Activated CD8-positive, alpha-beta memory T cell treated with anti-CD3 and anti-CD28 coated beads for 36 hours (primary cell): ENCODE measurements at regions not wholly inside any gene's neighbourhood (a gene's known extent, or its start where the extent isn't known, plus 50 kb on each side); places are given as distances from the start of the nearest gene placed in this dataset.
"Not testable (repeated sequence)": the region's sequence is repeated elsewhere in the genome, so short reads cannot be mapped to it uniquely, and the experiment has no call there.

Source experiments
- CTCF ChIA-PET: fragments of 350-600 bp; sonication (Branson Sonifier 250); formaldehyde crosslinking; loops from one replicate; lab custom pipeline; 2021; ENCODE audit warnings: antibody characterized with exemption; lab: Charles Lee
- POLR2A ChIA-PET: fragments of 350-600 bp; sonication (Branson Sonifier 250); formaldehyde crosslinking; loops from one replicate; lab custom pipeline; 2021; ENCODE audit warnings: antibody characterized with exemption; lab: Charles Lee

DNA sequence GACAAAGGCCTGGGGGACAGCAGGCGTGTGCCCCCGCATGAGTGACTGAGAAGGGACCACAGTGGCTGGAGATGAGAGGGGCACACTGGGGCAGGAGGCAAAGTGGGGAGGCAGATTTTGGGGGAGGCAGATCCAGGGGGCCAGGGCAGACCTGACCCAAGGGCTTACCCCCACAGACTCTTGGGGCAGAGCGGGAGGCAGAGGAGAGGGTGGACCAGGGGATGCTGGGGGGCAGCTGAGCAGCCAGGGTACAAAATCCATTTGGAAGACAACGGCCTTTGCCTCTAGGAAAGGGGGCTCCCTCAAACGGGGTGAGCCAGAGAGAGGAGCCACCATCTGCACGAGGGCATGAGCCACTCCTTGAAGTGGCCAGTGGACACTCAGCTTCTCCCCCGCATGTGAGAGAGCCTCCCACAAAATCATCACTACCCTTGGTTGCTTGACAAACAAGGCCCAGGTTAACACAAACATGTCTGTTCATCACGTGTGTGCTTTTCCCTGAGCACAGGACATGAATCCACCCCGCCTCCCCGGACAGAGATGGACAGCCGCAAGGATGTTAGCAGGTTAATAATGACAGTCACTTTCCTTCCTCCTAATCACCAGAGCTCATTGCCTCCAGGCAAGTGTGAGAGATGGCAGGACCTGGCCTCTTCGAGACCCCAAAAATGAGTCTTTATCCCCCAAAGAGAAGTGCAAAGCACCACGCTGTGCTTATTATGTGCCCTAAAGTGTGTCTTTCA lies 72.0 kb upstream of the RAB6C start:
- POLR2A ChIA-PET, result no interaction called here
- CTCF ChIA-PET, result no interaction called here

GRCh38 chr2:129908721-129909373 lies 70.6 kb upstream of the RAB6C start:
- CTCF ChIA-PET, result no interaction called here

DNA sequence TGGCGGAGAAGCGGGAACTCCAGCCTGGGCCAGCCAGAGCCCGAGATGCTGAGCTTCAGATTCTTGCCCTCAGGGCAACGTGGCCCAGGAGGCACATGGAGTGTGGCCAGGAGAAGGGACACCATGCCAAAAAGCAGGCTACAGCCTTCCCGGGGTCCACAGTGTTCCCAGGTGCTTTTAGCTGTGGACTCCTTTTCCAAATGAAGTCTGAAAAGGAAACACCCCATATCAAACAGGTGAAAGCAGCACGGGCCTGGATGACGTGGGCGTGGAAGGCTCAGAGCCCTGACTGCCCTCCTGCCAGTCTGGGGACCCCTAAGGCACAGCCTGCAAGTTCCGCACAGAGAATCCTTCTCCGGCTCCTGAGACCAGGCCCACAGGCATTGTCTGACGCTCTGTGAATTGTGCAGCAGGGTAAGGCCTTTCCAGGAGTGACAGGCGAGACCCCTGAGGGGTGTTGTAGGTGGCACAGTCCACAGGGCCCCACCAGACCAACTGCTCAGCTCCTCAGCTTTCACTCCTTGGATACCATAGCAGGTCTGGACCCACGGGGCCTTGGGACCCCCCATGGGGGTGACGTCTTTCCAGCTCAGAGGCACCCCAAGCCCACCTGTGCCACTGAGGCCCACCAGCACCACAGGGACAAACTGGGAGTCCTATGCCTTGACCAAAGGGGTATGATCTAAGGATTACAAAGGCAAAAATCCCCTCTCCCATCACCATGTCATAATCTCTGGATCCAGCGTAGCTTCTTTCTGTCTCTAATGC lies 69.6 kb upstream of the RAB6C start:
- POLR2A ChIA-PET, result no interaction called here
- CTCF ChIA-PET, result no interaction called here

More at GRCh38 chr2:129908721-129909373, 70.6 kb upstream of the RAB6C start:
- POLR2A ChIA-PET, result no interaction called here

DNA sequence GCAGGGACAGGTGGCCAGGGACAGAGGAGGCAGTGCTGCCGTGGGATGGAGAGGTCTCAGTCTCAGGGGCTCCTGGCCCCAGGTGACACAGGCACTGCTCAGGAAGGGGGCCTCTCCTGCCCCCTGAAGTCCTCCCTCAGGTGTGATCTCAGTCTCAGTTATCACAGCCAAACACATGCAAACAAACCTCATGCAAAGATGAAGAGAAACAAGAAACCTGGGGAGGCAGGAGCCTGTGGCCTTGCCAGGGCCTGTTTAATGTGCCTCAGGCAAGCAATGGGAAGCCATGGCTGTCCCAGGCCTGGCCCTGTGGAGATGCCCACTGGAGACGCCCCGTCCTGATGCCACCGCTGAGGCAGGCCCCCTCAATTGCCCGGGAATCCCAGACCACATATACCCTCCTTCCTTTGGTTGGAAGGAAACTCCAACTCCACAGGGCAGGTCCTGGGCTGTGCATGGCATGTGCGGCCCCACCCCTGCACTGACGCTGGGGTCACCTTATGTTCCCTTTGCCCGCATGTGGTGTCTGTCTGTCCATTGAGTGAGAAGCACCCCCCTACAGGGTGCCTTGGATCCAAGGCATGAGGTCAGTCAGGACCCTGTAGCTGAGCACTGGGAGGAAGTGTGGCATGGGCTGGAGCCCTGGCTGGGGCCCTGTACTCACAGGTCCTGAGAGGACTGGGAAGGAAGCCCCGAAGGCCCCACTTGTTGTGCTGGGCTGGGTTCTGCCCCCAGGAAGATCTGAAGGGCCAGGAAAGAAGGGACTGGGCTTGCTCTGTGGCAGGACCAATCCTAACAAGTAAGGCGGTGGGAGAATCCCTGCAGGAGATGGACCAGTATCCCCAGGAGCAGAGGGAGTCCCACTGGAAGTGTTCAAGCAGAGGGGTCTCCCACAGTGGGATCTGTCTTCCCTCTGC lies 68.8 kb upstream of the RAB6C start:
- ChIA-PET POLR2A (no interaction called here), CTCF (no interaction called here)

GRCh38 chr2:129911363-129912065 lies 68.0 kb upstream of the RAB6C start:
- POLR2A ChIA-PET, result no interaction called here

GRCh38 chr2:129912066-129912820 lies 67.2 kb upstream of the RAB6C start:
- ChIA-PET CTCF (no interaction called here), POLR2A (no interaction called here)

More at GRCh38 chr2:129911363-129912065, 68.0 kb upstream of the RAB6C start:
- CTCF ChIA-PET, result no interaction called here

- CTCF ChIA-PET, result no interaction called here
Observed at GRCh38 chr2:129912871-129913694, 66.4 kb upstream of the RAB6C start.

GRCh38 chr2:129913695-129914495 lies 65.6 kb upstream of the RAB6C start:
- ChIA-PET CTCF (no interaction called here), POLR2A (no interaction called here)

More at GRCh38 chr2:129912871-129913694, 66.4 kb upstream of the RAB6C start:
- POLR2A ChIA-PET, result no interaction called here

- ChIA-PET CTCF (no interaction called here), POLR2A (no interaction called here)
Observed at GRCh38 chr2:129914538-129915302, 64.7 kb upstream of the RAB6C start.

GRCh38 chr2:129915303-129915840 lies 64.1 kb upstream of the RAB6C start:
- POLR2A ChIA-PET, result no interaction called here
- CTCF ChIA-PET, result no interaction called here

DNA sequence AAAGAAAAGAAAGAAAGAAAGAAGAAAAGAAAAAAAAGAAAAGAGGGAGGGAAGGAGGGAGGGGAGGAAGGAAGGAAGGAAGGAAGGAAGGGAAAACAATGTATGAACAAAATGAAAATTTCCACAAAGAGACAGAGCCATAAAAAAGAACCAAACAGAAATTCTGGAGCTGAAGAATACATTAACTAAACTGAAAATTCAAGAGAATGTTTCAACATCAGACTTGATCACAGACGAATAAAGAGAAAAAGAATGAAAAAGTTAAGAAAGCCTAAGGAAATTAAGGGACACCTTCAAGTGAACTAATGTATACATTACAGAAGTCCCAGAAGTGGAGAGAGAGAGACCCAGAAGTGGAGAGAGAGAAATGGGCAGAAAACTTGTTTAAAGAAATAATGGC lies 60.9 kb upstream of the RAB6C start:
- ChIA-PET CTCF (no interaction called here), POLR2A (no interaction called here)

- ChIA-PET POLR2A (no interaction called here), CTCF (interaction anchor here (1.3 kb wide), 1 partner anchor 14 kb away, joined by 3 read pairs; no protein-coding TSS in a partner anchor)
Observed at GRCh38 chr2:129922571-129923264, 56.7 kb upstream of the RAB6C start.

DNA sequence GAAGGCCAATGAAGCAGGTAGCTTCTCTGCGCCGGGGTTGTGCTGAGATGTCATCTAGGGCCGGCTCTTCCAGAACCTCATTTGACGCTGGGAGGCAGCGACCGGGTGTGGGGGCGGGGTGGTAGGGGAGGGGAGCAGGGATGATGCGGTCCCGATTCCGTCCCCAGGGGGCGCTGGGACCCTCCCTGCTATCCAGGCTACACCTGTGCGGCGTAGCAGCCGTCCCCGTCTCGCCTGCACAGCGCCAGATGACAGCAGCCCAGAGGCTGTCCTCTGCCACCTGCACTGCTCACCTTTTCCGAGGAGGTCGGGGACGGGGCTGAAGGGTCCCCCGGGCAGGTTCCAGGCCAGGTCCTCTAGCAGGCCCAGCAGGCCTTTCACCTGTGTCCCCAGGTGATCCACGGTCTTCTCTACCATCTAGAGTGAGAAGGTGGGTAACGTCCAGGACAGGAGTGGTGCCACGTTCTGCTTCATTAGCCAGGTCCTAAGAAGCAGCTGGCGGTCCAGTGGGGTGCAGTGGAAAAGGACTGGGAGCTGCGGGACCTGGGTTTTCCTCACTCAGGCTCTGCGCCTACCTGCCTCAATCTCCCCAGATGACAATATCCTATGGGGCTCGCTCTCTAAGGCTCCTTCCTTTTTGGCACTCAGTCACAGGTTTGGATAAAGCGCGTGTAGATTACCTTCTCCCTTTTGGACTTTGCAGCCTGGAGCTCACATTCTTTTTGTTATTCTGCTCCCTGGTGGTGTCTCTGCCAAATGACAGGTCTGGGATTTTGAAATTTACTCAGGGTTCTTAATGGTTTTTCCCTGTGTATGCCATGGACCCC lies 56.0 kb upstream of the RAB6C start:
- CTCF ChIA-PET, result interaction anchor here (0.7 to 1.3 kb wide), 2 partner anchors 13 to 37 kb away, joined by 3 read pairs; no protein-coding TSS in a partner anchor
- POLR2A ChIA-PET, result no interaction called here

DNA sequence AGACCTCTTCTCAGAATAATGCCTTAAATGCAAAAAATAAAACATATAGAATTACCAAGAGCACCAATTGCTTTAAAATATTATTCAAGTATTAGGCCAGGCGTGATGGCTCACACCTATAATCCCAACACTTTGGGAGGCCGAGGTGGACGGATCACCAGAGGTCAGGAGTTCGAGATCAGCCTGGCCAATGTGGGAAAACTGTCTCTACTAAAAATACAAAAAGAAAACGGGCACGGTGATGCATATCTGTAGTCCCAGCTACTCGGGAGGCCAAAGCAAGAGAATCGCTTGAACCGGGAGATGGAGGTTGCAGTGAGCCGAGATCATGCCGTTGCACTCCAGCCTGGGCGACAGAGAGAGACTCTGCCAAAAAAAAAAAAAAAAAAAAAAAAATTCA lies 55.4 kb upstream of the RAB6C start:
- CTCF ChIA-PET, result interaction anchor here (0.7 to 1.3 kb wide), 2 partner anchors 12 to 37 kb away, joined by 3 read pairs; no protein-coding TSS in a partner anchor
- POLR2A ChIA-PET, result not testable (repeated sequence)
